ENCODE measurements at regions not wholly inside any gene's neighbourhood (a gene's known extent, or its start where the extent isn't known, plus 50 kb on each side); places are given as distances from the start of the nearest gene placed in this dataset.

DNA sequence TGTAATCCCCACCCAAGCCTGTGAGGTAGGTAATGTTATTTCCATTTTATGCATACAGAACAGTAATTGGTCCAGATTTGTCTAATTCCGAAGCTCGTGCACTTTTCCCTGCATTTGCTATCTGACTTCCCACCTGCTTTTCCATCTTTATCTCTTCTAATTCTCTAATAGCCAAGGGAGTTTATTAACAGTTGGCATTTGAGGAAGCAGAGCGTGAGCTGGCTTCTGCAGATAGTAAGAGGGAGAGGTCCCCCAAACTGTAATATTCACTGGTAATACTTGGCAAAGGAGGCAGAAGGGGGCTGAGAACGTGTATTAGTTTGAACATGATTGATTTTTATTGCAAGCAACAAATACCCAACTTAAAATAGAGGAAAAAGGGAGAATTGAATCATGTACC lies 110.8 kb upstream of the SPON1 start:
- Mint-ChIP-seq H3K27me3 (no peaks in the 10 kb centered on the region), H3K36me3 (no peaks in the 10 kb centered on the region), H3K4me1 (peaks cover 14% of the 10 kb centered on the region), H3K4me3 (no peak overlapping the region), H3K9me3 (no peaks in the 10 kb centered on the region), H3K27ac (no peak overlapping the region)

DNA sequence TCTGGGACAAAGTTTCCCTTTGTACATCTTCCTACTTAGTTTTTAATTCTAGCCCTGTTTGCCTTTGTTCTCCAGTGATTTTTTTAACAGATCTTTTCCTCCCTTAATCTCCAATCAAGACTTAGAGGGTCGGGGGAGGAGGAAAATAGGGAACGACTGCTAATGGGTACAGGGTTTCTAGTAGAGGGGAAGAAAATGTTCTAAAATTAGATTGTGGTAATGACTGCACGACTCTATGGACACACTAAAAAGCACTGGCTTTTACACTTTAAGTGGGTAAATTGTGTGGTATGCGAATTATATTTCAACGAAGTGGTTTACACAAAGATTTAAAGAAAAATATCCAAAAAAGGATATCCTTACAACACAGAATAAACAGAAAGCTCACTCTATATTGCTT lies 110.0 kb upstream of the SPON1 start:
- Mint-ChIP-seq H3K36me3 (no peaks in the 10 kb centered on the region), H3K4me3 (no peak overlapping the region), H3K9me3 (no peaks in the 10 kb centered on the region), H3K4me1 (peaks cover 14% of the 10 kb centered on the region), H3K27ac (no peak overlapping the region), H3K27me3 (no peaks in the 10 kb centered on the region)

DNA sequence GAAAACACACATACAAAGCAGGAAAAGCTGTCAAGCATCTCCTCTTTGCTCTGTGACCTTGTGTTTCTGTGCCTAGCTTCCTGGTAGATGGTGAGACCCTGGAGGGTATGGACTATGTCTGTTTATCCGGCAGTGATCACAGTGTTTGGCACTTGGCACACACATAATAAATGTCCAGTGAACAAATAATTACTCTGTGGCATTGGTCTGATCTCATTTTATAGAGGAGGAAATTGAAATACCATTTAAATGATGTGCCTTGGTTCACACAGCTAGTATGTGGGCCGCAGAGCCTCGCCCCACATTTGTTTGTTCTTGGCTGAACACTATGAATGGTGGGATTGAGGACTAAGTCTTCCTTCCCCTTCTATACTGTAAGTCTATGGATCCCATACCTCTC lies 104.7 kb upstream of the SPON1 start:
- H3K4me1 Mint-ChIP-seq, result peaks cover 30% of the 10 kb centered on the region
- H3K9me3 Mint-ChIP-seq, result no peaks in the 10 kb centered on the region
- H3K36me3 Mint-ChIP-seq, result no peaks in the 10 kb centered on the region
- no peak overlapping the region for H3K4me3 Mint-ChIP-seq
- H3K27ac Mint-ChIP-seq, result no peak overlapping the region
- no peaks in the 10 kb centered on the region for H3K27me3 Mint-ChIP-seq

DNA sequence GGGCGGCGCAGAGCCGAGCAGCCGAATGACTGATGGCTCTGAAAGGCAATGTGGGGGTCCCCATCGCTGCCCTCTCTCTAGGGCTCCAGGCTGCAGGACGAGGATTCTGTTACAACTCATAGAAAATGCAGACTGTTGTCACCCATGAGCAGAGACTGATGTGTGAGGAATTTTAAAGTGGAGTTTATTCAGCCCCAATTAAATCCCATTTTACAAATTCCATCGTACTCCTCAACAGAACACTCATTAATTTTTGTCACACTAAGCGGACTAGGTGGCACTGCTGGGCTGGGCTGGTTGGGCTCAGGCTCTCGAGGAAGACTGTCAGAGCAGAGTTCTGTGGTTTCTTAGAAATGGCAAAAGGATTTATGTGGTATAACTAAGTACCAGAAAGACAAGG lies 102.6 kb upstream of the SPON1 start:
- H3K9me3 Mint-ChIP-seq, result no peaks in the 10 kb centered on the region
- peaks cover 33% of the 10 kb centered on the region for H3K4me1 Mint-ChIP-seq
- H3K4me3 Mint-ChIP-seq, result no peak overlapping the region
- H3K27ac Mint-ChIP-seq, result no peak overlapping the region
- H3K36me3 Mint-ChIP-seq, result no peaks in the 10 kb centered on the region
- no peaks in the 10 kb centered on the region for H3K27me3 Mint-ChIP-seq

DNA sequence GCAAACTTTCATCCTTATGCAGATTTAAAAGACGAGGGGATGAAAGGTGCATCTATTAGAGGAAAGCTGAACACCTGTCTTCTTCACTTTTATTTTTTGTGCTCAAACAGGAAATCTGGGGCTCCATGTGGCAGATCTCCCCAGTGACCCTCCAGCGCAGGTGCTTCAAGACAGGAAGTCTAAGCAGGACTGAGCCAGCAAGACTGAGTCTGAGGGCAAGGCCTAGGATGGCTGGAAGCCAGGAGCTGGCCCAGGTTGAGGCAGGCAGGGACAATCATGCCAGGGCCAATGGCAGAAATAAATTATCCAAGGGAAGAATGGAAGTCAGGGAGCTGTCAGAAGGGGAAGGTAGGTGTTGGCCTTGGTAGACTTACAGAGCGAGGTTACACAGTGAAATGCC lies 101.1 kb upstream of the SPON1 start:
- Mint-ChIP-seq H3K27ac (peak overlapping the region; percentile 23), H3K4me3 (peak overlapping the region; percentile 43), H3K4me1 (peaks cover 33% of the 10 kb centered on the region), H3K27me3 (no peaks in the 10 kb centered on the region), H3K36me3 (no peaks in the 10 kb centered on the region), H3K9me3 (no peaks in the 10 kb centered on the region)

DNA sequence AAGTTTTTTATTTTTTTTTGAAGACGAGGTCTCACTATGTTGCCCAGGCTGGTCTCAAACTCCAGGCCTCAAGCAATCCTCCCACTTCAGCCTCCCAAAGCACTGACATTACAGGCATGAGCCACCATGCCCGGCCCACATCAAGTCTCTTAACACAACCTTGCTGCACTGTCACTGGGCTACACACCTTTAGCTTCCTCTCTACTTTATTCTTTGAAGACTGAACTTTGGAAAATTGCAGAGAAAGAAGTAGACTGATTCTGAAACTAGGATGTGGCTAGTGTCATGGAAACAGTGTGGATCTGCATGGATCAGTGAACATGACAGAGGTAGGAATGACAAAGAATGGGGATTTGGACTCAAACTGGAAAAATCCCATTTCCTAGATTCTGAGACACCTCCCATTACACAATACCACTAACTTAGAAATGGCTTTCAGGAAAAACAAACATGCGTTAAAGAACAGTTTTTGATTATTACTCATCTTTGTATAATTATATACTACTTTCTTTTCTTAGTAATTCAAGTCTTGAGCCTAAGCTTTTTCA lies 99.6 kb upstream of the SPON1 start:
- Mint-ChIP-seq H3K9me3 (no peaks in the 10 kb centered on the region), H3K27me3 (no peaks in the 10 kb centered on the region), H3K36me3 (no peaks in the 10 kb centered on the region), H3K4me3 (no peak overlapping the region), H3K27ac (peak overlapping the region; percentile 46), H3K4me1 (peaks cover 37% of the 10 kb centered on the region)

DNA sequence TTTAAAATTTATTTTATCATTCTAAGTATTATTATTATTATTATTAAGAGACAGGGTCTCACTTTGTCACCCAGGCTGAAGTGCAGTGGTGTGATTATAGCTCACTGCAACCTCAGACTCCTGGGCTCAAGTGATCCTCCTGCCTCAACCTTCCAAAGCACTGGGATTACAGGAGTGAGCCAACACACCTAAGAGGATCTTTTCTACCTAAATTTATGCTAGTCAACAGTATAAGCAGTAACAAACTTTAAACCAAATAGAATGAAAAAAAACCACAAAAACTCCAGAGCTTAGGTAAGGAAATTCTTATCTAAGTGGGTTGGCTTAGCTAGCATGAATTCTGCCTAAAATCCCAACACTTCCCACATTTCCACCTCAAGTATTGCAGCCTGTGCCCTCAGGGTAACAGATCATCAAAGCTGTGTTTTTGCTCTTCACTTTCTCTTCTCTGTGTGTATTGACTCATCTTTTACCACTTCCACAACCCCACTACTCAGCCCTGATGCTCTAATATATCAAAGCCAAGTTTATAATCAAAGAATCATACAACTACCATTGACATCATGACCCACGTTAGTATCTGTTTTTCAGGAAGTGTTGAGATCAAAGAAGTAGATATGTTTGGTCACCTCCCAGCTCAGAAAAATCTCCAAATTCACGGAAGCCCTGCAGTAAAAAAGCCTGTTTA lies 93.7 kb upstream of the SPON1 start:
- Mint-ChIP-seq H3K4me1 (peaks cover 53% of the 10 kb centered on the region), H3K9me3 (no peaks in the 10 kb centered on the region), H3K27me3 (no peaks in the 10 kb centered on the region), H3K27ac (peak overlapping the region; percentile 96), H3K4me3 (peak overlapping the region; percentile 73), H3K36me3 (peaks cover 2% of the 10 kb centered on the region)

DNA sequence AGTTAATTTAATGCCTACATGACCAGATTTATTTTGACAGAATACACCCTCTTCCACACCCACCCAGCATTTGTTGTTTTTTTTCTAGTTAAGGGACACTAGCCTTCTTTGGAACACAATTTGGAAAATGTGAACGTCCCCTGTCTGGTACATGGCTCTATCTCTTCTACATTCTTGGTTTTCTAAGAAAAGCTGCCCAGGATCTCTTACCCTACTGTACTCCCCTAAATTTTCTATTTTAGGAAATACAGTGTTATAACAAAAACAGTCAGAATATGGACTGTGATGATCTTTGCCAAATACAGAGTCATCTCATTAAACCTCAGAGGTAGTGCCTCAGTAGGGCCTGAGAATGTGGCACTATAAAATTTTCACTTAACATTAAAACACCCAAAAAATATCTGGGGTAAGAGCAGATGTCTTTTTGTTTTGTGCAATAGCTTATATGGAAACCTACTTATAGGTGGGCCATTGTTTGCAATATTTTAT lies 93.1 kb upstream of the SPON1 start:
- no peaks in the 10 kb centered on the region for H3K27me3 Mint-ChIP-seq
- H3K9me3 Mint-ChIP-seq, result no peaks in the 10 kb centered on the region
- H3K36me3 Mint-ChIP-seq, result peaks cover 2% of the 10 kb centered on the region
- peaks cover 56% of the 10 kb centered on the region for H3K4me1 Mint-ChIP-seq
- peak overlapping the region; percentile 96 for H3K27ac Mint-ChIP-seq
- H3K4me3 Mint-ChIP-seq, result peak overlapping the region; percentile 73

DNA sequence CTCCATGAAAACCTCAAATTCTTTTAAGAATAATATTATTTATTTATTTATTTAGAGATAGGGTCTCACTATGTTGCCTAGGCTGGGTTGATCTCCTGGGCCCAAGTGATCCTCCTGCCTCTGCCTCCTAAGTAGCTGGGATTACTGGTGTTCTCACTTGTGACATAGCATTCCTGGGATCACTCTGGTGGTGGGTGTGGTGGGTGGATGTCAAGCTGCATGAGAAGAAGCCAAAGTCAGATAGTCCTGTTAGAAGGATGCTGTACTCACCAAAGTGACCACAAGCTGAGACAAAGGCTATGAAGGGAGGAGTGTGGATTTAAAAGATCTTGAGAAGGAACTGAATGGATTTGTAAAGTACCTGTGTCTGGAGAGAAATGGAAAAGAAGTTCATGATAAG lies 87.9 kb upstream of the SPON1 start:
- no peak overlapping the region for H3K4me3 Mint-ChIP-seq
- no peak overlapping the region for H3K27ac Mint-ChIP-seq
- H3K27me3 Mint-ChIP-seq, result no peaks in the 10 kb centered on the region
- peaks cover 41% of the 10 kb centered on the region for H3K4me1 Mint-ChIP-seq
- H3K9me3 Mint-ChIP-seq, result no peaks in the 10 kb centered on the region
- peaks cover 2% of the 10 kb centered on the region for H3K36me3 Mint-ChIP-seq

DNA sequence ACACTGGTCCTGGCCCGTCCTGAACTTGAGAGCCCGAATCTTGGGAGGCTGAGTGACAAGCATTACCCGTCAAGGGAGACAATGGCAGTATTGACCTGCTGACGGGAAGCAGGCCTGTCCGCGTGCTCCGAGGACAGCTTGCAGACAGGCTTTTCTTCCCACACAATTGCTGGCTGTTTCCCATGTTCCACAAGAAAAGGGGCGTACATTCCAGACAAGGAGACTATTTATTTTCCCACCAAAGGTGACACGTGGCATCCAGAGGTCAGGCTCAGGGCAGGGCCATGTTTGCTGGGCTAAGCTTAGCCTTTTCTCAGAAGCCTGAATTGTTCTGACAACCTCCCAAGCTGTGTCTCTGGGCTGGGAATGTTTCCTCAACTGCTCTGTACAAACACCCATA lies 86.9 kb upstream of the SPON1 start:
- peaks cover 32% of the 10 kb centered on the region for H3K4me1 Mint-ChIP-seq

DNA sequence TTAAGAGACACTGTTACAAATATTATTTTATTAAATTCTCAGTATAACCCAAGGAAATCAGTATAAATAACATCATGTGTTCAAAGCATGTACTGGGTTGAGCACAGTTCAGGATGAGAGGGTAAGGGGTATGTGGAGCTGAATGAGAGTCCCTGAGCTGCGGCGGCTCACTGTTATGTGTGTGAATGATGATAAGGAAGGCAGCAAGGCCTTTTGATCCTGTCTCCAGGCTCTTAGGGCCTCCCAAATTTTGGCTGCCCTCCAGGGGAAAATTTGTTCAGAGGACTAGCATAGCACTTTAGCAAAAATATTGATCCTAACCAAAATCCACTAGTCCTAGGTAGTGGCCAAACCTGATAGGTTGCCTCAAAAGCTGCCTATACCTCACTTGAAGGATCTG lies 86.1 kb upstream of the SPON1 start:
- H3K9me3 Mint-ChIP-seq, result no peaks in the 10 kb centered on the region

More for the DNA sequence above, 86.9 kb upstream of the SPON1 start:
- H3K4me3 Mint-ChIP-seq, result no peak overlapping the region
- H3K36me3 Mint-ChIP-seq, result peaks cover under 1% of the 10 kb centered on the region
- no peaks in the 10 kb centered on the region for H3K9me3 Mint-ChIP-seq
- no peaks in the 10 kb centered on the region for H3K27me3 Mint-ChIP-seq
- no peak overlapping the region for H3K27ac Mint-ChIP-seq

DNA sequence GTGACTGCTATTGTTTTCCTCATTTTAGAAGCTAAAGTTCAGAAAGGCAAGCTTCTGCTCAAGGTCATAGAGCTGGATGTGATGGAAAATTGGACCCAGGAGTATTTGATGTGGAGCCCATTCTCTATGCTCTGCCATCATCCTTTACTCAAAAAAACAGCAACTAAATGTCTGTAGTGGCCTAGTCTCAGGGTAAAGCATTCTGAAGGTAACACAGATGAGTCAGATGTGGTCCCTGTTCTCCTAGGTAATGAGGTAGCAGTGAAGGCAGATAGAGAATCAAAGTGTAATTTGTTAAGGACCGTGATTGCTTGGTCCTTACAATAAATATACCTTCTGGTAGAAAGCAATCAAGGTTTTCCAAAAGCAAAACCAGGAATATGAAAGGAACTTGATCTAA lies 84.4 kb upstream of the SPON1 start:
- Mint-ChIP-seq H3K9me3 (no peaks in the 10 kb centered on the region), H3K36me3 (no peaks in the 10 kb centered on the region), H3K27ac (no peak overlapping the region), H3K27me3 (no peaks in the 10 kb centered on the region), H3K4me3 (no peak overlapping the region), H3K4me1 (peaks cover 16% of the 10 kb centered on the region)

More for the DNA sequence above, 86.1 kb upstream of the SPON1 start:
- Mint-ChIP-seq H3K36me3 (no peaks in the 10 kb centered on the region), H3K27ac (no peak overlapping the region), H3K4me1 (peaks cover 27% of the 10 kb centered on the region), H3K27me3 (no peaks in the 10 kb centered on the region), H3K4me3 (no peak overlapping the region)

DNA sequence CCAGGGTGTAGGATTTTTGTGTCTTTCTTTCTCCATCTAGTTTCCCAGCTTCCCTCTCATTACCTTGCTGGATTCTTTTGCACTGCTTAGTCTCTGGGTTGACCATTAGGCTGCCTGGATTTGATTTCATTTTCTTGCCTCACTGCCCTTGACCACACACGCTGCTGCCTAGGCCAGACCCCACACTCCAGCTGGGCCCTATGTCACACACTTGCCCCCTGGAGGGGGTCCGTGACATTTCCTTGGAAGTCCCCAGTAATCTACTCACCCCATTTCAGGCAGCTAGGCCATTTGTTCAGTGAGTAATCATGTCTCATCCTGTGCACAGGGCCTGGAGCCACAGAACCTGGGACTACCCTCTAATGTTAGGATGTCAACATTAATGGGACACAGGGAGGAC lies 81.9 kb upstream of the SPON1 start:
- Mint-ChIP-seq H3K4me1 (peaks cover 17% of the 10 kb centered on the region), H3K4me3 (no peak overlapping the region), H3K36me3 (no peaks in the 10 kb centered on the region), H3K9me3 (no peaks in the 10 kb centered on the region), H3K27me3 (no peaks in the 10 kb centered on the region), H3K27ac (no peak overlapping the region)

DNA sequence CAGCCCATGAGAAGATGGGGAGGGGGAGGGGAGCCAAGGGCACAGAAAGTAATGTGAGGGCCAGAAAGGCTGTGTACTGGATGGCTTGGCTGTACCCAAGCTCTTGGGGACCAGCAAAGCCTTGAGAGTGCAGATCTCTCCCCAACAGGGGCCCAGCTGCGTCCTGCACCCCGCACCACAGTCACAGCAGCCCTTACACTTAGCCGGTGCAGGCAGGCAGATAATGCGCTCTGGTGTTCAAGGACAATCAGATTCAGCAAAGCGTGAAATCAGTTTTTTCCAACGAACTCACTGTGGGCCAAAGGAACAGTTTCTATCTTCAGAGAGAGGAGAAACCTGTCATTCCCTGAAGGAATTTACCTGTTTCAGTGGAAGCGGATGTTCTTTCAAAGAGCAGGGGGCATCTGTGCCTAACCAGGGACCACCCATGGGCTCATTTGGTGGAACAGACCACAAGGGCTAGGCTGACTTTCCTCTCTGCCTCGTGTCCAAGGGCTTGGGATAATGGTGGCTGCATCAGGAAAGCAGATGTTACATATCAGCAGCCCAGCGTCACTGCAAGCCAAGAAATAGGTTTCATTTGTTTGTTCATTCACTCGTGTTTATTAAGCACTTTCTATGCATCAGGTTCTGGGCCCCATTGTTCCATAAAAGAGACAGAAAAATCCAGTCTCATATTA lies 81.2 kb upstream of the SPON1 start:
- peaks cover 17% of the 10 kb centered on the region for H3K4me1 Mint-ChIP-seq
- no peaks in the 10 kb centered on the region for H3K27me3 Mint-ChIP-seq
- no peak overlapping the region for H3K4me3 Mint-ChIP-seq
- no peaks in the 10 kb centered on the region for H3K9me3 Mint-ChIP-seq
- H3K27ac Mint-ChIP-seq, result no peak overlapping the region
- H3K36me3 Mint-ChIP-seq, result no peaks in the 10 kb centered on the region

DNA sequence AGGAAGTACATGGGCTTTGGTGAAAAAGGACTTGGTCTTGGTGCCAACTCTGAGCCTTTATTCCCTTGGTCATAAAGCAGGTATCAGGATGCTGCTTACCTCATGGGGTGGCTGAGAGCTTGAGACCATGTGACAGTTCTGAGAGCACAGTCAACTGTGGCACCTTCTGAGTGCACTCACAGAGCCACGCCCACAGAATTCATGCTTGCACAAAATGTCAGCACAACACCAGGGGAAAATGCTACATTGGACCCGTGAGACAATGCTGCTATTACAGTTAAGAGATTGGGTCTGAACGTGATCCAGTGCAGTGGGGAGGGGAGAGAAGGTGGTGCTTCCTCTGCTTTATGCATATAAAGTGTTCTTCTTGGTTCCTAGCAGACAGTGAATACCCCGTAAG lies 79.5 kb upstream of the SPON1 start:
- Mint-ChIP-seq H3K36me3 (no peaks in the 10 kb centered on the region), H3K27me3 (no peaks in the 10 kb centered on the region), H3K9me3 (peaks cover 5% of the 10 kb centered on the region), H3K27ac (no peak overlapping the region), H3K4me1 (peaks cover 13% of the 10 kb centered on the region), H3K4me3 (no peak overlapping the region)

DNA sequence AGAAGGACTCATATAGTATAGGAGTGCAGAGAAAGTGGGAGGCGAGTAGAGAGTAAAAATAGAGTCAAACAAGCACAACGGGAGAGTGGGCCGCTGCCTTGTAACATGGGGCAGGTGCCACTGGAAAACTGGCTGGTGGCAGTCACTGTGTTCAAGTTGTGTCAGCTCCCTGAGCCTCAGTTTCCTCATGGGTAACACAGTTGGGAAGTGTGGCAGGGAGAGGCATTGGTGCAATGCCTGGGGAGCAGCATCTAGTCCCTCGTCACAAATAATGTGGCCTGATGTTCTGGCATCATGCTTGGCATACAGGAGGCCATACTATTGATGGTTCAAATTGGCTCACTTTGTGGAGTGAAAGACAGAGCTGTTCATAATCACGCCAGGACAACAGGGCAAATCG lies 78.9 kb upstream of the SPON1 start:
- H3K4me3 Mint-ChIP-seq, result no peak overlapping the region
- H3K27ac Mint-ChIP-seq, result no peak overlapping the region
- H3K9me3 Mint-ChIP-seq, result peaks cover 5% of the 10 kb centered on the region
- H3K4me1 Mint-ChIP-seq, result peaks cover 13% of the 10 kb centered on the region
- no peaks in the 10 kb centered on the region for H3K27me3 Mint-ChIP-seq
- no peaks in the 10 kb centered on the region for H3K36me3 Mint-ChIP-seq
